NB4 (cell line): ENCODE measurements at regions not wholly inside any gene's neighbourhood (a gene's known extent, or its start where the extent isn't known, plus 50 kb on each side); places are given as distances from the start of the nearest gene placed in this dataset.

Experiments used
- DNase-seq: peaks from one replicate; pipeline ENCODE4 v3.0.0; 2010; ENCODE audit warnings: low read depth
- H3K4me3 ChIP-seq: one replicate; pipeline ENCODE4 v1.5.1; 2011; ENCODE audit warnings: mild to moderate bottlenecking, low read depth, low read length, moderate library complexity
- CTCF ChIP-seq: IDR thresholded peaks from one replicate; pipeline ENCODE4 v1.5.1; 2012; ENCODE audit warnings: low read depth, low read length
- MYC ChIP-seq: IDR thresholded peaks from 2 replicates; pipeline ENCODE4 v1.6.1; 2011; ENCODE audit warnings: low read depth, low read length
- POLR2A ChIP-seq: IDR thresholded peaks from 2 replicates; pipeline ENCODE4 v1.6.1; 2011; ENCODE audit warnings: mild to moderate bottlenecking; ENCODE audit not compliant: insufficient read length; ENCODE audit errors: extremely low read depth
- TF ChIP-seq, protein P1 (sequence below): IDR thresholded peaks from 2 replicates; pipeline ENCODE4 v1.6.1; 2011; ENCODE audit warnings: low read depth, low read length

GRCh38 chr7:156139633-156140032, 327.4 kb upstream of the SHH start:
- DNase-seq, result no peak
- no peak overlapping the region for H3K4me3 ChIP-seq
- TF ChIP-seq CTCF, result no peak
- no peak for TF ChIP-seq MYC
- TF ChIP-seq, protein P1, sequence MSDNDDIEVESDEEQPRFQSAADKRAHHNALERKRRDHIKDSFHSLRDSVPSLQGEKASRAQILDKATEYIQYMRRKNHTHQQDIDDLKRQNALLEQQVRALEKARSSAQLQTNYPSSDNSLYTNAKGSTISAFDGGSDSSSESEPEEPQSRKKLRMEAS, result no peak
- no peak for TF ChIP-seq POLR2A

DNA sequence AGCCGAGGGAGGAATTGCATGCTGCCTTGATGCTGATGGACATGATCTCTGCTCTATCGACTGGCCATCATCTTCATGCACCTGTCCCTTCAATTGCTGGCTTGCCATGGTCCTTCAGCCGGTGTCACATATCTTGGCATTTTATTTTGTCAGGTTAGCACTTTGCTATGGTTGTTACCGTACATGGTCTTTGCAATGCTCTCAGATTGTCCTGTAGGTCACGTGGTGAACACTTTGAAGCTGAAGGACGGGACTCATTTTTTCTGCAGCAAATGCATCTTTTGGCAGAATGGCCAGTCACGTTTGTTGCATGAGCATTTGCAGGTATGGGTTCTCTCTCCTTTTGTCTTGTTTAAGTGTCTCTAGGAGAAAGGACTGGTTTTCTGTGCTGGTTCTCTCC, 326.8 kb upstream of the SHH start:
- no peak overlapping the region for H3K4me3 ChIP-seq
- no peak for TF ChIP-seq MYC
- no peak for TF ChIP-seq POLR2A
- TF ChIP-seq CTCF, result no peak
- TF ChIP-seq, protein P1, result no peak
- no peak for DNase-seq

- no peak overlapping the region for H3K4me3 ChIP-seq
- no peak for DNase-seq
- TF ChIP-seq CTCF (no peak), POLR2A (no peak), MYC (no peak)
- TF ChIP-seq, protein P1, result no peak
Measured at GRCh38 chr7:156131881-156132280, 319.6 kb upstream of the SHH start.

DNA sequence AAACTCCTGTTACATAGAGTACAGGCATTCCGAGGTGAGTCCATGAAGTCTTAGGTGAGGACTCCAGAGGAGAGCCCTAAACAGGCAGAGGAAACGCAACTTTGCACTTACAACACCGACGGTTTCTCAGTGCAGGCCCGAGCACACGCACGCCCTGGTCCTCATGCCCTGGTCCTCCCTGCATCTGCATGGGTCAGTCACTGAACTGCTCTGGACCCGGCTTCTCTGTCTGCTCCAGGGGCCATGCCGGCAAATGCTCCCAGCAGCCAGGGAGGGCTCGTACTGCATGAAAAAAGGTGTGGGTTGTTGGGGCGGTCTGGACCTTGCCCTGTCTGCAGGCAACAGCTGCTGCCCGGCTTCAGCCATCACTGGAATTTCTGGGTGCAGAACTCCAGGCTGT, 317.3 kb upstream of the SHH start:
- H3K4me3 ChIP-seq, result no peak overlapping the region
- DNase-seq, result no peak
- TF ChIP-seq CTCF (no peak), POLR2A (no peak), MYC (no peak)
- TF ChIP-seq, protein P1, result no peak

DNA sequence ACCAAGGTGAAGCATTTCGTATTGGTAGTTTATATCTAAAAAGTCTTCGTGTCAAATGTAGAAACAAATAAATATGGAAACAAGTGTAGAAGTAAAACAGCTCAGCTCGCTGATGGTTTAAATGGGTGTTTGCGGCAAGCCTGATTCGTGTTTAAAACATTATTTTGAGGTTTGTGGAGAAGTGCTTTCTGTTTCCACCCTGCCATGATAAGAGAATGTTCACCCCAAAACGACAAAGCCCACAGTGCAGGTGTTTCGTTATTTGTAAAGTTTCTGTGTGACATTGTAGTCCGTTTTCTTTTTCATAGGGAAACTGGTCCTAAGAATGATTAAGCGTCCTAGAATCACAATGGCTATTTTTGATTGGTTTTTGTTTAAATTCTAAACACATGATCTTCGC, 316.2 kb upstream of the SHH start:
- no peak for DNase-seq
- no peak for TF ChIP-seq CTCF
- no peak for TF ChIP-seq POLR2A
- TF ChIP-seq, protein P1, result no peak
- no peak for TF ChIP-seq MYC
- H3K4me3 ChIP-seq, result no peak overlapping the region

- no peak overlapping the region for H3K4me3 ChIP-seq
- TF ChIP-seq CTCF (no peak), MYC (no peak), POLR2A (no peak)
- TF ChIP-seq, protein P1, result no peak
- DNase-seq, result no peak
Measured at GRCh38 chr7:156127166-156128134, 315.2 kb upstream of the SHH start.
